HCT116 (cell line): ENCODE measurements at regions not wholly inside any gene's neighbourhood (a gene's known extent, or its start where the extent isn't known, plus 50 kb on each side); places are given as distances from the start of the nearest gene placed in this dataset.

Source experiments
- ATAC-seq: fragments of 200-7000 bp; cut with Tn5 transposase; 2 replicates; pipeline ENCODE4 v1.9.1; 2020; ENCODE audit warnings: mild to moderate bottlenecking, moderate library complexity
- BruUV-seq: library from RNA; stranded (reverse); fragments of 400-500 nt; replicated peaks from 2 replicates; lab custom pipeline; 2021; lab: Mats Ljungman, UMichigan
- CTCF ChIA-PET: fragments of 300-600 bp; sonication (Branson Sonifier 250); formaldehyde crosslinking; loops from one replicate; lab custom pipeline; 2021; ENCODE audit warnings: antibody characterized with exemption; lab: Charles Lee
- POLR2A ChIA-PET: fragments of 300-600, 350-600 bp; sonication (Branson Sonifier 250); formaldehyde crosslinking; loops from one replicate; lab custom pipeline; 2021; ENCODE audit warnings: antibody characterized with exemption; lab: Charles Lee
- RAD21 ChIA-PET, 2 experiments: fragments of 300-600 bp; sonication (Branson Sonifier 250); formaldehyde crosslinking; loops; one replicate each; lab custom pipeline; 2023; ENCODE audit warnings: low total read pairs in 2 of 2; ENCODE audit not compliant: uncharacterized antibody in 2 of 2, unreplicated experiment in 2 of 2, low non-redundant PET in 1 of 2; lab: Charles Lee
- DNase-seq: peaks from one replicate; pipeline ENCODE4 v3.0.0-alpha.2; 2010; ENCODE audit warnings: low read depth, low spot score
- H2AFZ ChIP-seq: fragments of 200-600 bp; shearing (Covaris generic), sonication (generic); 2 replicates; pipeline ENCODE4 v1.6.1; 2017; ENCODE audit warnings: low read depth, mixed run types, mixed read lengths, antibody characterized with exemption, low read length; ENCODE audit not compliant: poor library complexity, severe bottlenecking
- H3K27ac ChIP-seq: 2 replicates; pipeline ENCODE4 v1.5.1; 2012; ENCODE audit warnings: low read depth, low read length
- H3K27me3 ChIP-seq: fragments of 200-600 bp; sonication (generic); 2 replicates; pipeline ENCODE4 v1.6.1; 2016; ENCODE audit warnings: mixed run types, low read length, mixed read lengths; ENCODE audit not compliant: insufficient read depth
- H3K36me3 ChIP-seq, 2 experiments: fragments of 200-500 bp in 1 of 2; fragments of 200-600 bp in 1 of 2; sonication (Bioruptor generic) in 1 of 2; sonication (generic) in 1 of 2; 2 replicates each; pipeline versions ENCODE4 v1.5.1 to v1.6.1; 2014 to 2016; ENCODE audit warnings: low read length in 2 of 2, inconsistent platforms in 1 of 2, mixed read lengths in 1 of 2, mixed run types in 1 of 2; ENCODE audit not compliant: insufficient read depth in 2 of 2, control insufficient read depth in 1 of 2
- H3K4me1 ChIP-seq, 2 experiments: fragments of 200-600 bp in 1 of 2; sonication (generic) in 1 of 2; 2 replicates each; pipeline versions ENCODE4 v1.5.1 to v1.6.1; 2012 to 2017; ENCODE audit warnings: low read length in 2 of 2, inconsistent platforms in 1 of 2, mild to moderate bottlenecking in 1 of 2, mixed read lengths in 1 of 2, mixed run types in 1 of 2, moderate library complexity in 1 of 2; ENCODE audit not compliant: insufficient read depth in 2 of 2, control insufficient read depth in 1 of 2
- H3K4me2 ChIP-seq: fragments of 200-600 bp; sonication (generic); 2 replicates; pipeline ENCODE4 v1.6.1; 2017; ENCODE audit warnings: mixed run types, low read length, mixed read lengths
- H3K4me3 ChIP-seq, 2 experiments: fragments of 200-600 bp in 1 of 2; sonication (generic) in 1 of 2; replicated peaks in 1 of 2; 2 replicates each; pipeline ENCODE4 v1.5.1; 2011 to 2016; ENCODE audit warnings: low read length in 2 of 2, control low read depth in 1 of 2, low read depth in 1 of 2, mild to moderate bottlenecking in 1 of 2, mixed read lengths in 1 of 2, mixed run types in 1 of 2
- H3K79me2 ChIP-seq: fragments of 200-600 bp; sonication (generic); 2 replicates; pipeline ENCODE4 v1.6.1; 2017; ENCODE audit warnings: mild to moderate bottlenecking, mixed run types, low read length, moderate library complexity, mixed read lengths; ENCODE audit not compliant: insufficient read depth
- H3K9ac ChIP-seq: fragments of 200-600 bp; sonication (generic); 2 replicates; pipeline ENCODE4 v1.6.1; 2016; ENCODE audit warnings: low read length, mixed read lengths
- H3K9me2 ChIP-seq: fragments of 200-600 bp; sonication (generic), shearing (Covaris generic); 2 replicates; pipeline ENCODE4 v1.6.1; 2017; ENCODE audit warnings: mixed run types, mild to moderate bottlenecking, moderate library complexity; ENCODE audit not compliant: insufficient read depth
- H3K9me3 ChIP-seq, 2 experiments: fragments of 200-500 bp in 1 of 2; fragments of 200-600 bp in 1 of 2; sonication (Bioruptor generic) in 1 of 2; sonication (generic) in 1 of 2; 2 replicates each; pipeline ENCODE4 v1.6.1; 2014 to 2017; ENCODE audit warnings: low read length in 2 of 2, mixed read lengths in 2 of 2, inconsistent platforms in 1 of 2, low read depth in 1 of 2, mild to moderate bottlenecking in 1 of 2, mixed run types in 1 of 2, moderate library complexity in 1 of 2; ENCODE audit not compliant: control insufficient read depth in 1 of 2, insufficient read depth in 1 of 2
- H4K20me1 ChIP-seq: fragments of 200-600 bp; sonication (generic), shearing (Covaris generic); 2 replicates; pipeline ENCODE4 v1.6.1; 2017; ENCODE audit warnings: mixed run types, mild to moderate bottlenecking, moderate library complexity; ENCODE audit not compliant: insufficient read depth
- CBX3 ChIP-seq: IDR thresholded peaks from 2 replicates; pipeline ENCODE4 v1.6.1; 2012; ENCODE audit warnings: low read depth
- CEBPB ChIP-seq: IDR thresholded peaks from 2 replicates; pipeline ENCODE4 v1.6.1; 2012; ENCODE audit warnings: low read depth
- CTCF ChIP-seq, 3 experiments: fragments of 200-600 bp in 1 of 3; sonication (generic) in 1 of 3; IDR thresholded peaks in 2 of 3; conservative IDR thresholded peaks in 1 of 3; 2 replicates each; pipeline ENCODE4 v1.5.1; 2012 to 2017; ENCODE audit warnings: low read depth in 2 of 3, low read length in 2 of 3, antibody characterized with exemption in 1 of 3, borderline replicate concordance in 1 of 3, control low read depth in 1 of 3, mild to moderate bottlenecking in 1 of 3, mixed read lengths in 1 of 3, mixed run types in 1 of 3, moderate library complexity in 1 of 3; ENCODE audit not compliant: insufficient read depth in 1 of 3
- EZH2phosphoT487 ChIP-seq: fragments of 200-600 bp; IDR thresholded peaks from 2 replicates; pipeline ENCODE4 v1.6.1; 2018; ENCODE audit warnings: antibody characterized with exemption, borderline replicate concordance
- SRF ChIP-seq: IDR thresholded peaks from 2 replicates; pipeline ENCODE4 v1.6.1; 2012; ENCODE audit warnings: low read depth
- TCF7L2 ChIP-seq: IDR thresholded peaks from 2 replicates; pipeline ENCODE4 v1.7.0; 2011; ENCODE audit warnings: borderline replicate concordance, inconsistent platforms; ENCODE audit not compliant: insufficient read depth, insufficient read length; ENCODE audit errors: extremely low read depth
- YY1 ChIP-seq: IDR thresholded peaks from 2 replicates; pipeline ENCODE4 v1.6.1; 2011; ENCODE audit warnings: low read length, low read depth, moderate library complexity, mild to moderate bottlenecking; ENCODE audit not compliant: insufficient replicate concordance; ENCODE audit errors: extremely low read depth
- ZBTB33 ChIP-seq: IDR thresholded peaks from 2 replicates; pipeline ENCODE4 v1.6.1; 2011; ENCODE audit warnings: mild to moderate bottlenecking, low read length, moderate library complexity; ENCODE audit not compliant: insufficient replicate concordance; ENCODE audit errors: extremely low read depth
- ZFX ChIP-seq: fragments of 450-650 bp; IDR thresholded peaks from 2 replicates; pipeline ENCODE4 v1.6.1; 2017
- intact Hi-C: fragments of 100-400 bp; cut with micrococcal nuclease; formaldehyde crosslinking; loops from 2 replicates; pipeline ENCODE4 v1.10.0; 2022

GRCh38 chr9:88077071-88077617 is 61.1 kb downstream of the SPATA31C2 start:
- ATAC-seq (0 out of 2 replicates have a peak, but pooled peaks have one; percentile 1), DNase-seq (no peak)
- no peaks in the 10 kb centered on the region for H3K9me3 ChIP-seq
- peak overlapping the region; percentile 84 for H2AFZ ChIP-seq
- peak overlapping the region; percentile 83; the same call in 1 of the 2 replicates for H3K27ac ChIP-seq
- no peaks in the 10 kb centered on the region; the same call in 1 of the 2 replicates for H3K27me3 ChIP-seq
- H3K4me3 ChIP-seq: peak overlapping the region; percentile 55 to 65
- CTCF ChIA-PET: interaction anchor here (0.5 to 1.3 kb wide), 4 partner anchors 11 to 125 kb away, joined by 3 to 4 read pairs (median 4); partner anchors contain the start of gene CDK20
- peak overlapping the region; percentile 100 for H3K4me2 ChIP-seq
- intact Hi-C loops: no loop called here
- TF ChIP-seq ZFX (no peak), YY1 (no peak), SRF (no peak), CBX3 (no peak), CTCF (IDR thresholded peaks at IDR 0.05 in 2 of 3, conservative IDR thresholded peaks at IDR 0.05 in 1 of 3; ENCODE audit: borderline replicate concordance in 1 of 3, insufficient read depth in 1 of 3, low read depth in 2 of 3, low read length in 2 of 3) (no peak), EZH2phosphoT487 (no peak), ZBTB33 (no peak), TCF7L2 (no peak), CEBPB (no peak)
- TF ChIP-seq, all 23 proteins: peak for 0
- RAD21 ChIA-PET: interaction anchor here in 1 of 2 experiments (0.9 kb wide), 1 partner anchor 10 kb away, joined by 4 read pairs; no protein-coding TSS in a partner anchor
- POLR2A ChIA-PET: interaction anchor here (0.6 to 1.5 kb wide), 3 partner anchors 15 to 1011 kb away, joined by 3 to 4 read pairs (median 4); no protein-coding TSS in a partner anchor
- peaks cover 11 to 24% of the 10 kb centered on the region in 2 experiments for H3K4me1 ChIP-seq
- H3K79me2 ChIP-seq: no peaks in the 10 kb centered on the region
- H4K20me1 ChIP-seq: no peaks in the 10 kb centered on the region
- H3K9me2 ChIP-seq: no peaks in the 10 kb centered on the region
- H3K9ac ChIP-seq: peak overlapping the region; percentile 61
- no peaks in the 10 kb centered on the region for H3K36me3 ChIP-seq
- no TSS peak for BruUV-seq
